A549 (cell line): ENCODE measurements at regions not wholly inside any gene's neighbourhood (a gene's known extent, or its start where the extent isn't known, plus 50 kb on each side); places are given as distances from the start of the nearest gene placed in this dataset.

Experiments used
- ATAC-seq, 2 experiments: fragments of 200-7000 bp in 1 of 2; fragments of >200 bp in 1 of 2; cut with Nextera tagmentation in 1 of 2; cut with Tn5 transposase in 1 of 2; 3 replicates each; pipeline versions ENCODE4 v1.8.0 to v1.9.1; 2018 to 2020; ENCODE audit warnings: mild to moderate bottlenecking in 1 of 2, moderate library complexity in 1 of 2
- CTCF ChIA-PET: fragments of 300-600 bp; sonication (Branson Sonifier 250); formaldehyde crosslinking; extraction: SDS; loops from one replicate; lab custom pipeline; 2021; ENCODE audit warnings: antibody characterized with exemption, inconsistent platforms; lab: Yijun Ruan, JAX
- POLR2A ChIA-PET: fragments of 350-600 bp; formaldehyde crosslinking; extraction: SDS; loops from one replicate; lab custom pipeline; 2021; ENCODE audit warnings: antibody characterized with exemption, inconsistent platforms; lab: Yijun Ruan, JAX
- DNase-seq, 2 experiments: peaks; one replicate each; pipeline versions ENCODE4 v3.0.0 to v3.0.0-alpha.2; 2011 to 2016; ENCODE audit warnings: low read depth in 1 of 2, low spot score in 1 of 2
- FAIRE-seq: peaks from 2 replicates; lab custom pipeline; 2011; peaks lifted over from hg19 to GRCh38; lab: Jason Lieb, UNC
- H3K27ac ChIP-seq, 2 experiments: fragments of >200 bp; sonication (Bioruptor Twin); formaldehyde crosslinking; 3 replicates each; pipeline ENCODE4 v1.5.1; 2016 to 2017
- H3K4me1 ChIP-seq: fragments of >200 bp; sonication (Bioruptor Twin); formaldehyde crosslinking; 3 replicates; pipeline ENCODE4 v1.6.1; 2016
- H3K4me2 ChIP-seq: fragments of >200 bp; sonication (Bioruptor Twin); formaldehyde crosslinking; 3 replicates; pipeline ENCODE4 v1.6.1; 2016
- H3K4me3 ChIP-seq: fragments of >200 bp; sonication (Bioruptor Twin); formaldehyde crosslinking; 3 replicates; pipeline ENCODE4 v1.5.1; 2016
- H3K9me3 ChIP-seq: fragments of >200 bp; sonication (Bioruptor Twin); formaldehyde crosslinking; 3 replicates; pipeline ENCODE4 v1.6.1; 2016
- BHLHE40 ChIP-seq: IDR thresholded peaks from 2 replicates; pipeline ENCODE4 v1.6.1; 2012; ENCODE audit warnings: low read depth, low read length, inconsistent platforms
- CBX2 ChIP-seq: fragments of 200-600 bp; sonication (generic); IDR thresholded peaks from 2 replicates; pipeline ENCODE4 v1.6.1; 2016; ENCODE audit warnings: low read depth, mild to moderate bottlenecking, borderline replicate concordance
- CBX8 ChIP-seq: fragments of 200-600 bp; sonication (generic); IDR thresholded peaks from 2 replicates; pipeline ENCODE4 v1.6.1; 2016
- CEBPB ChIP-seq, 2 experiments: fragments of >200 bp in 1 of 2; sonication (Bioruptor Twin) in 1 of 2; formaldehyde crosslinking in 1 of 2; IDR thresholded peaks; 2 replicates each; pipeline ENCODE4 v1.6.1; 2012 to 2016
- CHD2 ChIP-seq: fragments of 150-350 bp; IDR thresholded peaks from 2 replicates; pipeline ENCODE4 v1.6.1; 2014; ENCODE audit warnings: low read length; ENCODE audit not compliant: partially characterized antibody
- CHD4 ChIP-seq: fragments of 200-600 bp; sonication (generic); IDR thresholded peaks from 2 replicates; pipeline ENCODE4 v1.6.1; 2016; ENCODE audit warnings: antibody characterized with exemption, mild to moderate bottlenecking, borderline replicate concordance
- EHMT2 ChIP-seq: fragments of 200-600 bp; sonication (generic); IDR thresholded peaks from 2 replicates; pipeline ENCODE4 v1.6.1; 2016; ENCODE audit warnings: antibody characterized with exemption, low read depth, mild to moderate bottlenecking, moderate library complexity
- ESRRA ChIP-seq: fragments of 150-350 bp; IDR thresholded peaks from 2 replicates; pipeline ENCODE4 v1.6.1; 2014; ENCODE audit warnings: mild to moderate bottlenecking, low read length, borderline replicate concordance
- FOSB ChIP-seq: fragments of 250-450 bp; sonication (Bioruptor Pico); IDR thresholded peaks from 2 replicates; pipeline ENCODE4 v1.5.0; 2020; ENCODE audit warnings: mild to moderate bottlenecking, moderate library complexity
- HDAC2 ChIP-seq: fragments of 200-600 bp; sonication (generic); IDR thresholded peaks from 2 replicates; pipeline ENCODE4 v1.6.1; 2016
- HES2 ChIP-seq: fragments of >200 bp; sonication (Bioruptor Twin); formaldehyde crosslinking; IDR thresholded peaks from 2 replicates; pipeline ENCODE4 v1.6.1; 2016
- JUN ChIP-seq, 2 experiments: fragments of >200 bp; sonication (Bioruptor Twin); formaldehyde crosslinking; IDR thresholded peaks; 2 replicates in 1 of 2; 3 replicates in 1 of 2; pipeline ENCODE4 v1.6.1; 2016 to 2017
- KDM1A ChIP-seq: fragments of 200-600 bp; sonication (generic); IDR thresholded peaks from 2 replicates; pipeline ENCODE4 v1.6.1; 2016; ENCODE audit warnings: low read depth, mild to moderate bottlenecking
- MYC ChIP-seq: IDR thresholded peaks from 2 replicates; pipeline ENCODE4 v1.6.1; 2012; ENCODE audit warnings: mild to moderate bottlenecking, inconsistent platforms, low read length, improper control_type of control experiment, borderline replicate concordance
- NFE2L2 ChIP-seq: fragments of 150-350 bp; conservative IDR thresholded peaks from 2 replicates; pipeline ENCODE4 v1.6.1; 2014; ENCODE audit warnings: low read length
- RCOR1 ChIP-seq: fragments of 150-350 bp; IDR thresholded peaks from 2 replicates; pipeline ENCODE4 v1.6.1; 2014; ENCODE audit warnings: antibody characterized with exemption, low read length, low read depth
- SMC3 ChIP-seq: fragments of >200 bp; sonication (Bioruptor Twin); formaldehyde crosslinking; IDR thresholded peaks from 3 replicates; pipeline ENCODE4 v1.6.1; 2018; ENCODE audit warnings: inconsistent platforms
- TP53 ChIP-seq: fragments of 250-450 bp; sonication (Bioruptor Pico); IDR thresholded peaks from 2 replicates; pipeline ENCODE4 v1.5.0; 2021; ENCODE audit warnings: mild to moderate bottlenecking, moderate library complexity
- ZC3H11A ChIP-seq: fragments of 450-650 bp; IDR thresholded peaks from 2 replicates; pipeline ENCODE4 v1.6.1; 2014; ENCODE audit warnings: antibody characterized with exemption, mild to moderate bottlenecking
- ZNF302 ChIP-seq: fragments of 250-450 bp; sonication (Bioruptor Pico); IDR thresholded peaks from 2 replicates; pipeline ENCODE4 v1.9.0; 2021; ENCODE audit warnings: inconsistent platforms, mild to moderate bottlenecking, moderate library complexity
- WGBS: methylation state at CpG from one replicate; pipeline ENCODE4 v1.1.6; 2017; ENCODE audit errors: missing lambda C conversion rate; 5-methylcytosine and 5-hydroxymethylcytosine counted together
- TF ChIP-seq, protein P1 (sequence below): fragments of 250-450 bp; sonication (Bioruptor Pico); IDR thresholded peaks from 2 replicates; pipeline ENCODE4 v1.5.0; 2020; ENCODE audit warnings: low read depth, mild to moderate bottlenecking, moderate library complexity
- TF ChIP-seq, protein P2 (sequence below): fragments of >200 bp; sonication (Bioruptor Twin); formaldehyde crosslinking; IDR thresholded peaks from 3 replicates; pipeline ENCODE4 v1.5.1; 2016
- TF ChIP-seq, protein P3 (sequence below): fragments of 200-600 bp; sonication (generic); IDR thresholded peaks from 2 replicates; pipeline ENCODE4 v1.6.1; 2016; ENCODE audit warnings: antibody characterized with exemption, mild to moderate bottlenecking, moderate library complexity
- TF ChIP-seq, protein P4 (sequence below): IDR thresholded peaks from 2 replicates; pipeline ENCODE4 v1.6.1; 2012
- TF ChIP-seq, protein P5 (sequence below): fragments of 150-350 bp; IDR thresholded peaks from 2 replicates; pipeline ENCODE4 v1.6.1; 2014; ENCODE audit warnings: low read depth, mild to moderate bottlenecking, low read length

DNA sequence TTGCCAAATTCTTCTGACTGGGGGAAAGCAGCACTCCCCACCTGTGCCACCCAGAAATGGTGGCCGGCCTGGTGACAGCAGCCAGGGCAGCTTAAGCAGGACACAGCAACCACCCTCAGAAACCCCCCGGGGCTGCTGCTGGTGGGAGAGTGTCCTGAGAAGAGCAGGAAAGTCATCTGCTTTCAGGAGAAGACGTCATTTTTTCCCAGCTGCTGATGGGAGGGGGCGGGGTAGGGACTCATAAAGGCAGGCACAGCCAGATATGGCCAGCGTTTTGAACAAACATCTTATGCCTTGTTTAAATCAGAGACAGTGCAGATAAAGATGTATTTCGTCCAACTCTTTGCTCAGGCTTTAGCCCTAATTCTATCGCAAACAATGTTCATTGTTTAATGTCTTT lies 139.5 kb downstream of the LRRC30 start:
- no peaks in the 10 kb centered on the region for H3K9me3 ChIP-seq
- no peak overlapping the region for H3K4me2 ChIP-seq
- no peak overlapping the region for H3K27ac ChIP-seq
- DNase-seq (no peak), ATAC-seq (no peak), FAIRE-seq (no peak)
- WGBS = 66% methylated on average over 4 of the region's 7 CpGs
- no peaks in the 10 kb centered on the region for H3K4me1 ChIP-seq
- ChIA-PET CTCF (no interaction called here), POLR2A (no interaction called here)
- H3K4me3 ChIP-seq = no peak overlapping the region
- no peak for TF ChIP-seq CHD2

- DNase-seq (no peak), ATAC-seq (no peak), FAIRE-seq (no peak)
- Histone ChIP-seq H3K4me2 (no peak overlapping the region), H3K4me1 (no peaks in the 10 kb centered on the region), H3K27ac (no peak overlapping the region), H3K4me3 (no peak overlapping the region), H3K9me3 (no peaks in the 10 kb centered on the region)
- CTCF ChIA-PET = no interaction called here
- 82% methylated on average over 11 of the region's 11 CpGs for WGBS
- POLR2A ChIA-PET = no interaction called here
- TF ChIP-seq, protein P1, sequence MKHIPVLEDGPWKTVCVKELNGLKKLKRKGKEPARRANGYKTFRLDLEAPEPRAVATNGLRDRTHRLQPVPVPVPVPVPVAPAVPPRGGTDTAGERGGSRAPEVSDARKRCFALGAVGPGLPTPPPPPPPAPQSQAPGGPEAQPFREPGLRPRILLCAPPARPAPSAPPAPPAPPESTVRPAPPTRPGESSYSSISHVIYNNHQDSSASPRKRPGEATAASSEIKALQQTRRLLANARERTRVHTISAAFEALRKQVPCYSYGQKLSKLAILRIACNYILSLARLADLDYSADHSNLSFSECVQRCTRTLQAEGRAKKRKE (CRISPR knock-in tag) = no peak
- TF ChIP-seq, protein P2, sequence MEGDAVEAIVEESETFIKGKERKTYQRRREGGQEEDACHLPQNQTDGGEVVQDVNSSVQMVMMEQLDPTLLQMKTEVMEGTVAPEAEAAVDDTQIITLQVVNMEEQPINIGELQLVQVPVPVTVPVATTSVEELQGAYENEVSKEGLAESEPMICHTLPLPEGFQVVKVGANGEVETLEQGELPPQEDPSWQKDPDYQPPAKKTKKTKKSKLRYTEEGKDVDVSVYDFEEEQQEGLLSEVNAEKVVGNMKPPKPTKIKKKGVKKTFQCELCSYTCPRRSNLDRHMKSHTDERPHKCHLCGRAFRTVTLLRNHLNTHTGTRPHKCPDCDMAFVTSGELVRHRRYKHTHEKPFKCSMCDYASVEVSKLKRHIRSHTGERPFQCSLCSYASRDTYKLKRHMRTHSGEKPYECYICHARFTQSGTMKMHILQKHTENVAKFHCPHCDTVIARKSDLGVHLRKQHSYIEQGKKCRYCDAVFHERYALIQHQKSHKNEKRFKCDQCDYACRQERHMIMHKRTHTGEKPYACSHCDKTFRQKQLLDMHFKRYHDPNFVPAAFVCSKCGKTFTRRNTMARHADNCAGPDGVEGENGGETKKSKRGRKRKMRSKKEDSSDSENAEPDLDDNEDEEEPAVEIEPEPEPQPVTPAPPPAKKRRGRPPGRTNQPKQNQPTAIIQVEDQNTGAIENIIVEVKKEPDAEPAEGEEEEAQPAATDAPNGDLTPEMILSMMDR = no peak
- TF ChIP-seq JUN (IDR thresholded peaks at IDR 0.05) (no peak), ESRRA (no peak), SMC3 (no peak), CBX8 (no peak), NFE2L2 (no peak), ZNF302 (CRISPR knock-in tag) (no peak), TP53 (CRISPR knock-in tag) (no peak), HDAC2 (no peak), RCOR1 (no peak), CBX2 (no peak), CHD4 (no peak)
- TF ChIP-seq, protein P3, sequence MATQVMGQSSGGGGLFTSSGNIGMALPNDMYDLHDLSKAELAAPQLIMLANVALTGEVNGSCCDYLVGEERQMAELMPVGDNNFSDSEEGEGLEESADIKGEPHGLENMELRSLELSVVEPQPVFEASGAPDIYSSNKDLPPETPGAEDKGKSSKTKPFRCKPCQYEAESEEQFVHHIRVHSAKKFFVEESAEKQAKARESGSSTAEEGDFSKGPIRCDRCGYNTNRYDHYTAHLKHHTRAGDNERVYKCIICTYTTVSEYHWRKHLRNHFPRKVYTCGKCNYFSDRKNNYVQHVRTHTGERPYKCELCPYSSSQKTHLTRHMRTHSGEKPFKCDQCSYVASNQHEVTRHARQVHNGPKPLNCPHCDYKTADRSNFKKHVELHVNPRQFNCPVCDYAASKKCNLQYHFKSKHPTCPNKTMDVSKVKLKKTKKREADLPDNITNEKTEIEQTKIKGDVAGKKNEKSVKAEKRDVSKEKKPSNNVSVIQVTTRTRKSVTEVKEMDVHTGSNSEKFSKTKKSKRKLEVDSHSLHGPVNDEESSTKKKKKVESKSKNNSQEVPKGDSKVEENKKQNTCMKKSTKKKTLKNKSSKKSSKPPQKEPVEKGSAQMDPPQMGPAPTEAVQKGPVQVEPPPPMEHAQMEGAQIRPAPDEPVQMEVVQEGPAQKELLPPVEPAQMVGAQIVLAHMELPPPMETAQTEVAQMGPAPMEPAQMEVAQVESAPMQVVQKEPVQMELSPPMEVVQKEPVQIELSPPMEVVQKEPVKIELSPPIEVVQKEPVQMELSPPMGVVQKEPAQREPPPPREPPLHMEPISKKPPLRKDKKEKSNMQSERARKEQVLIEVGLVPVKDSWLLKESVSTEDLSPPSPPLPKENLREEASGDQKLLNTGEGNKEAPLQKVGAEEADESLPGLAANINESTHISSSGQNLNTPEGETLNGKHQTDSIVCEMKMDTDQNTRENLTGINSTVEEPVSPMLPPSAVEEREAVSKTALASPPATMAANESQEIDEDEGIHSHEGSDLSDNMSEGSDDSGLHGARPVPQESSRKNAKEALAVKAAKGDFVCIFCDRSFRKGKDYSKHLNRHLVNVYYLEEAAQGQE = no peak
Observed at GRCh38 chr18:7370802-7371201, 139.9 kb downstream of the LRRC30 start.

DNA sequence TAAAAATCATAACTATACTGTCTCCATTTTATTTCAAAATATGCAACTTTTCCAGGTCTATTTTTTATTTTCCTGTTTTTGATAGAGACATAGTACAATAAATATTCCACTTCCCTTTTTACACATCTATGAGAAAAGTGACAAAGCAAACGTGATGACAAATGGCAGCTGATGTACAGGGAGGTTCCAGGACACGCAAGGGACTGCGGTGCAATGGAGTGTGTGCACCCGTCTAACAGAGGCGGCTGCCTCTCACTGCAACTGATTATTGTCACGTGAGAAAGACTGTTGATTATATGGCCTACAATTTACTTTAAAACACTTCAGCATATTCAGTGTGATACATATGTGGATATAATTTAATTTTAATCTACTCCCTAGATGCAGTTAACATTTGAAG lies 142.6 kb downstream of the LRRC30 start:
- no peaks in the 10 kb centered on the region for H3K4me1 ChIP-seq
- H3K9me3 ChIP-seq = no peaks in the 10 kb centered on the region
- no peak for TF ChIP-seq CHD2
- TF ChIP-seq, protein P4, sequence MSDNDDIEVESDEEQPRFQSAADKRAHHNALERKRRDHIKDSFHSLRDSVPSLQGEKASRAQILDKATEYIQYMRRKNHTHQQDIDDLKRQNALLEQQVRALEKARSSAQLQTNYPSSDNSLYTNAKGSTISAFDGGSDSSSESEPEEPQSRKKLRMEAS = no peak
- no peak for TF ChIP-seq ZC3H11A
- TF ChIP-seq MYC = no peak
- no peak for TF ChIP-seq EHMT2
- no peak for TF ChIP-seq FOSB (CRISPR knock-in tag)
- no peak for TF ChIP-seq CHD4
- TF ChIP-seq BHLHE40 = no peak
- TF ChIP-seq CEBPB (IDR thresholded peaks at IDR 0.05) = no peak
- no peak for TF ChIP-seq CBX8
- TF ChIP-seq, protein P5, sequence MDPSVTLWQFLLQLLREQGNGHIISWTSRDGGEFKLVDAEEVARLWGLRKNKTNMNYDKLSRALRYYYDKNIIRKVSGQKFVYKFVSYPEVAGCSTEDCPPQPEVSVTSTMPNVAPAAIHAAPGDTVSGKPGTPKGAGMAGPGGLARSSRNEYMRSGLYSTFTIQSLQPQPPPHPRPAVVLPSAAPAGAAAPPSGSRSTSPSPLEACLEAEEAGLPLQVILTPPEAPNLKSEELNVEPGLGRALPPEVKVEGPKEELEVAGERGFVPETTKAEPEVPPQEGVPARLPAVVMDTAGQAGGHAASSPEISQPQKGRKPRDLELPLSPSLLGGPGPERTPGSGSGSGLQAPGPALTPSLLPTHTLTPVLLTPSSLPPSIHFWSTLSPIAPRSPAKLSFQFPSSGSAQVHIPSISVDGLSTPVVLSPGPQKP = no peak
- TF ChIP-seq HES2 = no peak
- no peak for TF ChIP-seq SMC3
- no peak for TF ChIP-seq KDM1A
- DNase-seq = no peak
- POLR2A ChIA-PET = no interaction called here
- CTCF ChIA-PET = no interaction called here
- H3K4me2 ChIP-seq = no peak overlapping the region
- H3K27ac ChIP-seq = no peak overlapping the region
- no peak for ATAC-seq
- no peak overlapping the region for H3K4me3 ChIP-seq
- 57% methylated on average over 6 of the region's 6 CpGs for WGBS
- FAIRE-seq = no peak
